ENCODE measurements at regions not wholly inside any gene's neighbourhood (a gene's known extent, or its start where the extent isn't known, plus 50 kb on each side); places are given as distances from the start of the nearest gene placed in this dataset.

DNA sequence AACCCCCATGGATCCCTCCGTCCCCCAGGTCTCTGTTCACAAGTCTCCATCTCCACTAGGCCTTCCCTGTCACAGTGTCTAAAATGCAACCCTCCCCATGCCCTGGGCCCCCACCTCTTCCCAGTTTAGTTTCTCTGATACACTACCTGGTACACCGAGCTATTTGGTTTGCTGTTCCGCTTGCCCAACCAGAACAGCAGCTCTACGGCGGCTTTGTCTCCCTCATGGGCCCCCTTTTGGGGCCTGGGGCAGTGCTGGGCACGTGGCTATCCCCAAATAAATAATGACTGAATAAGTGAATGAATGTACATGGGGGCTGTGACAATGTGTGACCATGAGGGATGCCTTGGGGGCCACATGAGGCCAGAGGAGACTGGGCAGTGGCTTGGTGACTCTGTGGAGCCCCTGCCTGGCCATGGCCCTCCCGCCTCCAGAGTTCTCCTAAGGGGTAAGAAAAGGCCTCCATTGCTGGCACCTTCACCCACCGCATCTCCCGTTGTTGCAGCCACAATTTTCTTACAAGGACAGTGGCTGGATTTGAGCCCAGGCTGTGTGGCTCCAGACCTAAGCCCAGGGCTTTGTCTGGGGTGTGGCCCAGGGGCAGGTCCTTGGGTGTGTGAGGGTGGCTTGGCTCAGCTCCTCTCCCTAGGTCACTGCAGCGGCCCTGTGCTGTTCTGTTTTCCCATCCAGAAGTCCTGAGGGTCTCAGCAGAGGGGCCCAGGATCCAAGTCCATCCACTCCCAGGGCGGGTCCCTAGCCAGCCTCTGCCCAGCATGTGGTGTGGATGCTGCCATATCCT is 408.5 kb upstream of the SULF2 start:
- DNase-seq: no peak

DNA sequence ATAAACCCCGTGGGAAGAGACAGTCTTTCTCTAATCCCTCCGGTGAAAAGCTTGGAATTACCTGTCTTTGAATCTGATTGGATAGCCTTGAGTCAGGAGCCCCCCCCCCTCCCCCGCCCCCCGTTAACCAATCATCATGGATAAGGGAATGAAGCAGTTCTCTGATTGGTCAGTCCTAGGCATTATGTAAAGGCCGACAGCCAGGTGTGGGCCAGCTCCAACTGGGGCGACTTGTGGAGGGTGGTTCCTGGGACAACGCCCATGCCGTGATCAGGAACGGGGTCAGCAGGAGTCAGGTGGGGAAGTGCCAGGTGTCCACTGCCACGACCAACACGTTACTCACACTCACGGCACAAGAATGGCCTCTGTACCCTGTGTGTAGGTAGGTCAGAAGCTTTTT is 406.8 kb upstream of the SULF2 start:
- no peak for DNase-seq

DNA sequence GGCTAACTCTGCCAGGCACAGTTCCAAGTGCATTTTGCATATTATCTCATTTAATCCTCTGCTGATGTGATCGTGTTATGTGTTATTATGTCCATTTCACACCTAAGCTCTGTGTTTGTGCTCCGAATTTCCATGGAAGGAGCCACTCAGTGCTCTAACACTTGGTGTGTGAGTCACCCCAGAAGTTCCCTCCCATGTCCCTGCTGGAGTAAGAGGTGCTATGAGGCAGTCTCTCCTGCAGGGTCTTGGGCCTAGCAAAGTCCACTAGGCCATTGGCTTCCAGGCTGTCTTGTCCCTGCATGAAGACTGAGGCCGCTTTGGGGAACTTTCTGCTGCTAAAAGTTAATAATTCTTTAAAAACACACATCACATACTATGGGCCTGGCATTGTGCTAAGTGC is 405.9 kb upstream of the SULF2 start:
- no peak for DNase-seq

DNA sequence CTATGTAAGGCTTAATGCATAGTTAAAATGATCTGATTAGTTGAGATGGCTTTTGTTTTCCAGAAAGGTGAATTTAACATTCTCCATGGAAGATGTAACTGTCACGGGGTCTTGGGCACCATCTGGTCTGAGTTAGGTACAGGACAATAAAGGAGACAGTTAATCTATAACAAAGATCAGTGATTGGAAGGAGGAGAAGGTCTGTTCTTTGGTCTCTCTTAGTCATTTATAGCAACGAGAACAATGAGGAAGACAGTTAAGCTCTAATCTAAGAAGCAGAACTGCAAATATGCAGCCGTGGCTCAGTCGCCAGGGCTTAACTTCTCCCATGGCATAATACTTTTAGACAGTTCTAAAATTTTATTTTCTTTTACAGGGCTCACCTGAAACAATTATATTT is 405.5 kb upstream of the SULF2 start:
- no peak for DNase-seq

DNA sequence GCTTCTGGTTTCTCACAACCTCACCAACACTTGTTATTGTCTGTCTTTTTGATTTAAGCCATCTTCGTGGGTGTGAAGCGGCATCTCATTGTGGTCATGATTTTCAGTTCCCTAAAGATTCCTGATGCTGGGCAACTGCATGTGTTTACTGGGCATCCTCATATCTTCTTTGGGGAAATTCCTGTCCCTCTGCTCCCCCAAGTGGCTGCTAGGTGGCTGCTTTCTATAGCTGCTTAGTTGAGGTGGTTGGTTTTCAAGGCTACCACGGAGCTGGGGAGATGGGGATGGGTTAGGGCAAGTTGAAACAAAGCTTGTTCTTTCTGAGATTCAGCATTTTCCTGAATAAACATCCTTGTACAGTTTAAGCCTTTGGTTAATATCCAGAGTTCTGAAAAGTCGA is 403.9 kb upstream of the SULF2 start:
- DNase-seq: no peak

DNA sequence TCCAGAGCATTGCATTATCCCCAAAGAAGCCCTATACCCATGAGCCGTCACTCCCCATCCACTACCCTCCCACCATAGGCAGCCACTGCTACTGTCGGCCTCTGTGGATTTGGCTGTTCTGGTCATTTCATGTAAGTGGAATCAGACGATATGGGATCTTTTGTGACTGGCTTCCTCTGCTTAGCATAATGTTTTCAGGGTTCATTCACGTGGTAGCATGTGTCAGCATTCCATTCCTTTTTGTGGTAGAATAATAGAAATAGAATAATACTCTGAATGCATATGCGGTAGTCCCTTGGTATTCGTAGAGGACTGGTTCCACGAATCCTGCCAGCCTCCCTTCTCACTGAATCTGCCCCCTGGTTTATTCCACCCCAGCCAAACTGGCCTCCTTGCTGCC is 402.6 kb upstream of the SULF2 start:
- no peak for DNase-seq

DNA sequence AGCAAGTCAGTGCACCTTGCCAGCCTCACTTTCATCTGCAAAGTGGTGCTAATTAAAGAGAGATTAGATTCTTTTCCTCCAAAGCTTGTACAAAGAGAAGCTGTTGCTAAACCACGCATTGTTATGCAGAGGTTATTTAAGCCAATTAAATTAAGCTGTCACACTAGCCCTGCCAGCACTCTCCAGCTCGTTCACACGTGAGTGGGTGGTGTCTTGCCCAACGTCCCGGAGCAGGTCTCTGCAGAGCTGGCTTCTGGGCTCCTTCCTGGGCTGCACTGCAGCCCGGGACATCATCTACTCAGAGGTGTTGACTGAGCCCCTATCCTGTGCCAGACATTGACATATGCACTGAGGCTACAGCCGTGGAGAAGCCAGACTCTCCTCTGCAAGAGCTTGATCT is 401.6 kb upstream of the SULF2 start:
- no peak for DNase-seq

DNA sequence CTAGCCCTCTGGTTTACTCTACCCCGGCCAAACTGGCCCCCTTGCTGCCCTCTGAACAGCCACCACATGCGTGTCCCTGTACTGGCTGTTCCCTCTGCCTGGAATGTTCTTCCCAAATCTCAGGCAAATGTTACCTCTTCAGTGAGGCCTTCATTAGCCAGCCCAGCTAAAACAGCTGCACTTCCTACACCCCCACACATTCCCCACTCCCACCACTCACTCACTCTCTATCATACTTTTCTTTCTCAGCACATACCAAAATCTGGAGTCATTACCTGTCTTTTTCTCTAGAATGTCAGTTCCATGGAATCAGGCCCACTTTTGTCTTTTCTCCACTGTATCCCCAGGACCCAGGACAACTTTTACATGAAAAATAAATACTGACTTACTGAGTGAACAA is 401.2 kb upstream of the SULF2 start:
- no peak for DNase-seq

DNA sequence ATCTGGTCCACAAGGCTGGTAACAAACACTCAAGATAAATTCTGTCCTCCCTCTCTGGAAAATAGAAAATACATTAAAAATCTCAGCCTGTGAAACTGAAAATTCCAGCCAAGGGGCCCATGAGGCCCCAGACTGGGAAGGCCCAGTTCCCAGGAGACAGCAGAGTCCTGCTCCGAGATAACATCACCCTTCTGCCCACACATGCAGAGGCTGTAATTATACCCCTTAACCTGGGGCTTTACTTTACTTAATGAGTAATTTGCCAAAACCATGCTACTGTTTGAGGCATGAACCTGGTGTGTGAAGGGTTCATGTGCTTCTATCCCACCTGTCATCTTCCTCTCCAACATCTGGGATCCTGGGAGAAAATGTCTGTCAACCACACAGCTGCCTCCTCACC is 398.9 kb upstream of the SULF2 start:
- no peak for DNase-seq

DNA sequence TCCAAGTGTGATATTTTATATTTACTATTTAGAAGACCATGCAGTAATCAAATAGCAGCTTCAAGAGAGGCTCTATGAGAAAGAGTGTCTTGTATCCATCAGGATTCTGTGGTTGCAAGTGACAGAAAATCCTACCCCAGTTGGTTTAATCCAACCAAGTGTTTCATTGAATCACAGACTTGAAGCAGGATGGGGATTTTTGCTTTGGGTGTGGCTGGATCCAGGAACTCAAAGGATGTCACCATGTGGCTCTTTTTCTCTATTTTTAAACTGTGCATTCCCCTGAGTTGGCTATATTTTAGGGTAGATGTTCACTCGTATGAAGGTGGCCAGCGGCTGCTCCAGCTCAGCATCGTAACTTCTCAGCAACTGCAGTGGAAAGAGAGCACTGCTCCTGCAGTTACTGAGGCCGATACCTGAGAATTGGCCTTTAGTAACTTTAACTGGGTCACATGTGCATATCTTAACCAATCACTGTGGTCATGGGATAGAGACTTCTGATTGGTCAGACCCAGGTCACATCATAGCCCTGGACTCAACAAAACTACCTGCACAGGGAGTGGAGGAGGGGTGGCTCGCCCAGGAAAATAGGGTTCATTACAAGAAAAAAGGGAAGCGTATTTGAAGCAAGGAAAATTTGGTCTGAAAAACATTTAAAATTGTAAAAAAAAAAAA is 396.1 kb upstream of the SULF2 start:
- DNase-seq: no peak

DNA sequence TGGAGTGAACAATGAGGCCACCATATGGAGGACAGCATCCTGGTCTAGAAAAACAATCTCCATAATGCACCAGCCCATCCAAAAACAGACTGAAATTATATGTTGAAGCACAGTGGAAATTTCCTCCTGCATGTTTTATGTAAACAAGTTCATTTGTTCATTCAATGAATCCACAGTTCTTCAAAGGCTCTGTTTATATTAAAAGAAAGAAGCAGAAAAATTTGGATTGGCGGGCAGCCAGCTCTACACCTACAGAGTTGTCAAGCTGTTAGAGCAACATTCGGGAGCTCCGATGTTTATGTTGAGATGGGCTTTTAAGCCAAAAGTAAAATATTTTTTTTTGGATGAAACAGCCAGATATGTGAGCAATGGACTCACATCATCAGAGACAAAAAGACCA is 395.3 kb upstream of the SULF2 start:
- no peak for DNase-seq

DNA sequence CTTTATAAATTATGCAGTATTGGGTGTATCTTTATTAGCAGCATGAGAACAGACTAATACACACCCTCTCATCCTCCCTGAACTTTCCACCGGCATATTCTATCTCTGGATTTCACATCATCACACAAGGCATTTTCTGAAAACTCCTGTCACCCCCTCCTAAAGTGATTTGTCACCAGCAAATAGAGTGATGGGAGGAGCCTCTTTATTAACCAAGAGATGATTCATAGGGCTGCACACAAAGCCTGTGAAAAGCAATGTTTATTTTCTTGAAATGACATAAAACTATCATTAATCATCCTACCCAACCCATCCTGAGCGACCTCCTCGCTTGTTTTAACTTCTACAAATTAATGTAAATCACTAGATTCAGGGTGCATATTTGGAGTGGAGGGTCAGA is 394.7 kb upstream of the SULF2 start:
- DNase-seq: no peak

DNA sequence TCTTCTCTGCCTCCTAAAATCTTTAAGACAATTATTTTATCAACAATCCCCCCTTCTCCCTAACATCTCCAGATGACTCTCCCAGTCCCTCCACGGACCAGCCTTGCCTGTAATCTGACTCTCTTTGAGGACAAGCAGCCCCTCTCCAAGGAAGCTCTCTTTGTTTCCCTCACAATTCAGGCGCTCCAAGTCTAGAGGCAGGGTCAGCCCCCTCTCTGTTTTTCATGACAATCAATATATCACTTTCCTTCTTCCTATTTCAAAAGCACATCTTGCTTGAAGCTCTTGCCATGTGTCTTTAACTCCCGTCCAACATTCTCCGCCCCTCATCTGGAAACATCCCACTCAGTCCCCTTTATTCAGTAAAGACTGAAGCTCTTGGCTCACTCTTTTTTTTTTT is 393.4 kb upstream of the SULF2 start:
- DNase-seq: no peak

DNA sequence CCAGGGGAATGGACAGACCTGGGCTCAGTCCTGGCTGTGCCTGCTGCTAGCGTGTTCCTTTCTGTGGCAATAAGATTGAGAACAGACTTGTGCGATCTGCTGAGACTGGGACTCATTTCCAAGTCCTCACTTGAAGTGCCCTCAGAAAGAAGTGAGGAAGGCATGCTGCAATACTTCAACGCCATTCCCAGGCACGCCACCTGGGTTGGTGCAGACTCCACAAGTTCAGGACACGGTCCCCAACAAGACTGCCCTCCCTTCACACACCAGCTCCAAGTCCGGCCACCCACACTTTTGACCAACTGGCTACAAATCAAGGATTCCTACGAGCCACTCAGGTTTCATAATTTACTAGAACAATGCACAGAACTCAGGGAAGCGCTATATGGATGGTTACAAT is 391.8 kb upstream of the SULF2 start:
- no peak for DNase-seq

DNA sequence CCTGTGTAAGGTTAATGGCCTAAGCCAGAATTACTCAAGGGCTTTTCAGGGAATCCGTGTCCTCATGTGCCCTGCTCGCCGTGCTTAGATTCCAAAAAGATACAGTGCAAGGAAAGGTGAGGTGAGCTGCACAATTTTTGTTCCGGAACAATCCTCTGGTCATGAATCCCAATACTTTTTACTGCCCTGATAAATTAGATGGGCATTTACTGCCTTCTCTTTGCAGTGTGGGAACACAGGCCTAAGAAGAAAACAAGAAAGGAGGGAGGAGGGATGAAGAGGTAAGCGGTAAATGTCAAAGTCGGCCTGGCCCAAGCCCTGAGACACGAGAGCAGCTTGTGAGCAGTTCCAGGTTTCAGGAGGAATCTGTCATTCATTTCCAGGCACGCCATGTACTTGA is 390.9 kb upstream of the SULF2 start:
- no peak for DNase-seq

DNA sequence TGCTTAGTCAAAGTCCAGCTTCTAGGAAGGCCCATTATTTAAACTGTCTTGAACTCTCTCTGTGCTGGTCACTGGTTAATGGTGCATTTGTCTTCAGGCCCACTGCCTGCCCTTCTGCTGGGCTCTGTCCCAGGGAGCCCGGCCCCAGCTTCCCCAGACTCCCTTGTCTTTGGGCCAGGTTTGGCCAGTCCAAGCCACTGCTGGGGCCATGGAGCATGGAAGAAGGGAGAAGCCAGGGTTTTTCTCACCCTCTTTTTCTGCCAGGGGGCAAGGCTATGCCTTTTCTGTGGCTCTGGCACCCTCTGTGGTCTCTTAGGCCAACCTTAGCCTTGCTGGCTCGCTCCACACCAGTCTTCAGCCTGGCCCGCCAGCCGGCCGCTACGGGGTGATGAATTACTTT is 390.0 kb upstream of the SULF2 start:
- no peak for DNase-seq

DNA sequence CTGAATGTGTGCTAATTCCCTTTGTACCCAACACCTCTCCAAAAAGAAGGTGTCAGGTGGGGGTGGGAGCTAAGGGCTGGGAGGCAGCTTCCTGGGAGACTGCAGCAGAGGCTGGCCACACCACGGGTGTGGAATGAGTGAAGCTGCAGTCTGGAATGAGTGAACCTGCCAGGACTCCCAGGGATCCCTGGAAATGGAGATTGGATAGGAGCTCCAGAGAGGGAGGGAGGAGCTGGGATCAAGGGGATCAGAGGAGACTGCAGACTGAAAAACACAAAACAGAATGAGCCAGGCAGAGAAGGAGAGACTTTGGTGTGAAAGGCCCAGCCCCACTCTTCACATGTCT is 387.0 kb upstream of the SULF2 start:
- DNase-seq: no peak

DNA sequence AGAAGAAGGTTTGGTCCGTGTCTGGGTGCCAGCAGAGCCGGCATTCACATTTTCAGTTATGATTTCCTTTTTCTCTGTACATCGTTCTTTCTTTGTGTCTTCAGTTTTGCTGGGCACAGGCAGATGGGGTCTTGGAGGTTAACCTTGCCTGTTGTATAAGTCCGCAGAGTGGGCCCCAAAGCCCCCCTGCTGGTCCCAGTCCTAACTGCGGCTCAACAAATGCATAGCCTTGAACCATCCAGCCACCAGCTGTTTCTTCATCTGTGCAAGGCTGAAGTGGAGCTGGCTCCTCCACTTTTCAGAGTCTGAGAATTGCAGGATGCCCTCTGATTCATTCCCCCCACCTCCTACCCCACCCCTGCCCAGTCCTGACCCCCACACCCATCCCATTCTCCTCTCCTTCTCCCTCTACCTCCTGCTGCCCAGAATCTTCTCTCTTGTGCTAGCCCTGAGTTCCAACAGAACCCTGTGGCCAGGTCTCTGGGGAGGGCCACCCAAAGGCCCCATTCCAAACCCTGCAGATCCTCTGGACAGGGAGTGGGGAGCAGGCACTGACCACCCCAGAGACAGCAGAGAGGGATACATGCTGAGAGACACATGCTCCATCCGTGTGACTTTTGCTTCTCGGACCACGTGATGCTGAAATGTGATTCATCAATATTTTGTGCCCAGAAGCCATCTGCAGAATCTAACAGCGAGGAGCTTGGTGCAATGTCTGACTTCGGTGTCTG is 386.5 kb upstream of the SULF2 start:
- no peak for DNase-seq

DNA sequence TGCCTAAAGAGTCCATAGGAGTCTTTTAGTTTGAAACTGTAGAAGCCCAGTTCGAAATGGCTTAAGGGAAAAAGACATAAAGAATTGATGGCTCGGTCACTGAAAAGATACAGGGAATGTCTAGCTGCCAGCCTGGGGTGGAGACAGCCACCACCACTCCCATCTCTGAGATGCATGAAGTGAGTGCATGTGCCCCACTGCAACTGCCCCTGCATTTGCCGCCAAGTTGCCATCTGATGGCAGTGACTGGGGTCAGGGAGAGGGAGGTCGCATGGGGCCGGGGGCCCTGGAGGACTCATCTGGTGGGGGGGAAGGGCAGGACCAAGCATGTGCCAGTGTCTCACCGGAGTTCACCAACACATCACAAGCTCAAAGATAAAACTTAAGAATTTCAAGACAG is 385.8 kb upstream of the SULF2 start:
- no peak for DNase-seq

DNA sequence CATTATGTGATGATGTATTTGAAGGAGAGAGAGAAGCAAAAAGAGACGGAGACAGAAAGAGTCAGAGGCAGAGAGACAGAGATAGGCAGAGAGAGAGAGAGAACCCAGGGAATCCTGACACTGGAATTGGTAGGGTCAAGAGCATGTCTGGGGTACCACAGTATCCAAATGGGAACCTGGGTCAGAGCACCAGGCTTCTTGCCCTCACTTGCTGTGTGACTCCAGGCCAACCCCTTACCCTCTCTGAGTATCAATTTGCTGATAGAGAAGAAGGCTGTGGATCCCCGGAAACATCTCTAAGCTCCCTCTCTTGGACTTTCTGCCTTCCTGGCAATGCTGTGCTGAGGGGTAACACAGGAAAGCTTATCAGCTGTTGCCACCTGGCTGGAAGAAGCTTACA is 385.3 kb upstream of the SULF2 start:
- DNase-seq: no peak

DNA sequence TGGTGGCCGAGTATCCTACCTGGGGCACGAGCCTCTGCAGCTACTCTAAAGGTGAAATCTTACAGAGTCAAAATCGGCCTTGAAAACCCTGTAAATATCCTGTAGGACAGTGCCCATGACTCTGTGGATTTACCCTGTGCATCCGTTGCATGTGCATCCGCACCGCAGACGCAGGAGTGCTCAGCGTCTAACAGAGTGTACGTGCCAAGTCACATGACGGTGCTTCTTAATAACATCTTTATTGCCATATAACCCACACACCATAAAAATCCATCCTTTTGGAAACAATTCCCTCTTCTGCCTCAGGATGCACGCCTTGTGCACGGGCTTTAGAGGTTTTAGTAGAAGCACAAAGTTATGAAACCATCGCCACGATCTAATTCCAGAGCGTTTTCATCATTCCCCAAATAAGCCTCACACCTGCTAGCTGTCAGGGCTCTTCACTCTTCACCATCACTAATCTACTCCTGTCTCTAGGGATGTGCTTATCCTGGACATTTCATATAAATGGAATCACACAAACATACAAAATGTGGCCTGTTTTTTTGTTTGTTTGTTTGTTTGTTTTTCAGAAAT is 384.5 kb upstream of the SULF2 start:
- no peak for DNase-seq

DNA sequence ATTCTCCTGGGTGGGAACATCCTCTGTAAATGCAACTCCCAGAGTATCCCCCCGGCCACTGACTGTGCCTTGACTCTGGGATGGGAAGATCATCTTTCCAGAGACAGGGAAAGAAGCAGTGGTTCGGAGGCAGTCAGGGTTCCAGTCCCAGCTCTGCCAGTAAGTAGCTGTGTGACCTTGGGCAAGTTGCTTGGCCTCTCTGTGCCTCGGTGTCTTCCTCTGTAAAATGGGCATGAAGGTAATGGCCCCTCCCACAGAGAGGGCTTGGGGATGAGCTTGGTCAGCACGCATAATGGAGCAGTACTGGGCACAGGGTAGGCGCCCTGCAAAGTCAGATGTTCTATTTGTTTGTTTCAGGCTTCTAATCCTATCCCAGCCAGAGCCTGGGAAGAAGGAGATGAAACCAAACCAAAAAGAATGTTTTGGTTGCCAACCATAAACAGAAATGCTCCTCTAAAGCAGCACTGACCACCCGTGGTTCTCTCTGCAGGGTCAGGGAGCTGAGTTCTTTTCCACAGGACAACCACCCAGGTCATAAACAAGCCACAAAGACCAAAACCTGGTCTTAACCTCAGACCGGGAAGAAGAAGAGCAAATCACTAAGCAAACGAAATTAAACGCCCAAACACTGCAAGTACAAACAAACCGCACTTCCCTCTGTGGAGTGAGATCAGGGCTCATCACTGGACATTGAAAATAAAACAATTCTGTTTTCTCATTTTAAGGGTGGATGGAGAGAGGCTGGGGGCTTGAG is 381.0 kb upstream of the SULF2 start:
- no peak for DNase-seq

DNA sequence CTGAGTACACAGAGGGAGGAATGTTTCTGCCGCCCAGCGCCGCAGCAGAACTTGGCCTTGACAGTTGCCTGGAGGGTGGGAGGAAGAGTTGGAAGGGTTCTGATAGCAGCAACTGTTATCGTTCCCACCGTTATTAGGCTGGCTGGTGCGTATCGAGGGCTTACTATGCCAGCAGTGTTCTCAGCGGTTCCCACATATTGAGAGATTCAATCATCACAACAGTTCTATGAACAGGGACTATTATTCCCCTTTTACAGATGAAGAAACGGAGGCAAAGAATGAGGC is 380.1 kb upstream of the SULF2 start:
- no peak for DNase-seq
